HG02943 (cell line): ENCODE measurements at regions not wholly inside any gene's neighbourhood (a gene's known extent, or its start where the extent isn't known, plus 50 kb on each side); places are given as distances from the start of the nearest gene placed in this dataset.
"Not testable (repeated sequence)": the region's sequence is repeated elsewhere in the genome, so short reads cannot be mapped to it uniquely, and the experiment has no call there.

Experiments
- ATAC-seq: cut with Tn5 transposase; IDR thresholded peaks from one replicate; pipeline ENCODE4 v1.9.1; 2021; ENCODE audit warnings: mild to moderate bottlenecking, low read depth, moderate library complexity; ENCODE audit not compliant: unreplicated experiment

GRCh38 chr15:95202569-95203349 lies 971.4 kb downstream of the MCTP2 start:
- no peak for ATAC-seq

- no peak for ATAC-seq
Observed at GRCh38 chr15:95205077-95205476, 973.7 kb downstream of the MCTP2 start.

GRCh38 chr15:95205830-95206229 lies 974.5 kb downstream of the MCTP2 start:
- ATAC-seq, result not testable (repeated sequence)

- no peak for ATAC-seq
Observed at GRCh38 chr15:95208071-95208470, 976.7 kb downstream of the MCTP2 start.

GRCh38 chr15:95208988-95209387 lies 977.6 kb downstream of the MCTP2 start:
- no peak for ATAC-seq

- ATAC-seq, result no peak
Observed at GRCh38 chr15:95210436-95210981, 979.1 kb downstream of the MCTP2 start.

GRCh38 chr15:95215017-95215416 lies 983.7 kb downstream of the MCTP2 start:
- no peak for ATAC-seq

GRCh38 chr15:95226835-95227234 lies 995.5 kb downstream of the MCTP2 start:
- no peak for ATAC-seq

- no peak for ATAC-seq
Observed at GRCh38 chr15:95227235-95227634, 995.9 kb downstream of the MCTP2 start.

GRCh38 chr15:95228856-95229555 lies 997.6 kb downstream of the MCTP2 start:
- no peak for ATAC-seq

- ATAC-seq, result no peak
Observed at GRCh38 chr15:95235033-95235432, 1003.7 kb downstream of the MCTP2 start.

GRCh38 chr15:95247071-95247984 lies 1016.0 kb downstream of the MCTP2 start:
- ATAC-seq, result no peak

GRCh38 chr15:95249524-95249923 lies 1018.2 kb downstream of the MCTP2 start:
- ATAC-seq, result no peak

- ATAC-seq, result no peak
Observed at GRCh38 chr15:95252404-95252803, 1021.0 kb downstream of the MCTP2 start.

- no peak for ATAC-seq
Observed at GRCh38 chr15:95254263-95254662, 1022.9 kb downstream of the MCTP2 start.

- ATAC-seq, result no peak
Observed at GRCh38 chr15:95259513-95259912, 1028.2 kb downstream of the MCTP2 start.

GRCh38 chr15:95259965-95260364 lies 1028.6 kb downstream of the MCTP2 start:
- ATAC-seq, result no peak

- ATAC-seq, result no peak
Observed at GRCh38 chr15:95260856-95261255, 1029.5 kb downstream of the MCTP2 start.

GRCh38 chr15:95261546-95261945 lies 1030.2 kb downstream of the MCTP2 start:
- no peak for ATAC-seq

- ATAC-seq, result no peak
Observed at GRCh38 chr15:95261968-95262367, 1030.6 kb downstream of the MCTP2 start.
